ENCODE measurements at regions not wholly inside any gene's neighbourhood (a gene's known extent, or its start where the extent isn't known, plus 50 kb on each side); places are given as distances from the start of the nearest gene placed in this dataset.

DNA sequence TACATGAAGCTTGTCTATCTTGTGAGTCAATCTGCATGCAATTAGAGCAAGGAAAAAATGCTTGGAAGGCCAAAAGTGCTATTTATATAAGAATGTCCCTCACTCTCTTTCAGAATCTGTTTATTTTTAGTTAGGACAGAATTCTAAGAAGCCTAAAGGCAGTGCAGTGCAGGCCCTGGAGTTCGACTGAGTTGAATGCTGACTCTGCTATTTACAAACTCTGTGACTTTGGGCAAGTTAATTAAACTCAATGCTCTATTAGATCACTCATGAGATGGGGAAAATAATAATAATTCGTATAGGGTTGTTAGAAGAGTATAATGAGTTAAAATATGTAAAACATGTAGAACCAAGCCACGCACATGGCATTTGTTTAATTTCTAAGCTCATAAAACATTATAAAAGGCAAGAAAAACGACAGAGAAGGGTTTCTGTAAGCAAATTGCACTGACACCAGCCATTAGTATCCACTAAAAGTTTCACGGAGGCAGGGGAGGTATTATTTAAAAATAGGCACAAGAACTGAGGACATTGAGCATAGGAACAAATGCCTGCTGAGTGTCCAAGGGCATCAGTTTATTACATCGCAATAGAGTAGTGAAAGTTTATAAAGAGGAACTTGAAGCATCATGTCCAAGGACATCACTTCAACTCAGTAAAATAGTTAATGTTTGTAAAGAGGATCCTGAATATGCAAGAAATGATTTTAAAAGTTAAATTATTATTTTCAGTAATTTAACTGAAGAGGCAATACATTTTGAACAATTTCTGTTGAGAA, 115.0 kb upstream of the INPP4B start:
- TF ChIP-seq, protein P1, sequence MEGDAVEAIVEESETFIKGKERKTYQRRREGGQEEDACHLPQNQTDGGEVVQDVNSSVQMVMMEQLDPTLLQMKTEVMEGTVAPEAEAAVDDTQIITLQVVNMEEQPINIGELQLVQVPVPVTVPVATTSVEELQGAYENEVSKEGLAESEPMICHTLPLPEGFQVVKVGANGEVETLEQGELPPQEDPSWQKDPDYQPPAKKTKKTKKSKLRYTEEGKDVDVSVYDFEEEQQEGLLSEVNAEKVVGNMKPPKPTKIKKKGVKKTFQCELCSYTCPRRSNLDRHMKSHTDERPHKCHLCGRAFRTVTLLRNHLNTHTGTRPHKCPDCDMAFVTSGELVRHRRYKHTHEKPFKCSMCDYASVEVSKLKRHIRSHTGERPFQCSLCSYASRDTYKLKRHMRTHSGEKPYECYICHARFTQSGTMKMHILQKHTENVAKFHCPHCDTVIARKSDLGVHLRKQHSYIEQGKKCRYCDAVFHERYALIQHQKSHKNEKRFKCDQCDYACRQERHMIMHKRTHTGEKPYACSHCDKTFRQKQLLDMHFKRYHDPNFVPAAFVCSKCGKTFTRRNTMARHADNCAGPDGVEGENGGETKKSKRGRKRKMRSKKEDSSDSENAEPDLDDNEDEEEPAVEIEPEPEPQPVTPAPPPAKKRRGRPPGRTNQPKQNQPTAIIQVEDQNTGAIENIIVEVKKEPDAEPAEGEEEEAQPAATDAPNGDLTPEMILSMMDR (IDR thresholded peaks at IDR 0.05), result no peak
- no peak for TF ChIP-seq POLR2AphosphoS5 (IDR thresholded peaks at IDR 0.05)
